GM12878 (cell line): ENCODE measurements at regions not wholly inside any gene's neighbourhood (a gene's known extent, or its start where the extent isn't known, plus 50 kb on each side); places are given as distances from the start of the nearest gene placed in this dataset.

Source experiments
- NFYB ChIP-seq: IDR thresholded peaks from 2 replicates; pipeline ENCODE4 v1.6.1; 2011; ENCODE audit warnings: low read depth, mild to moderate bottlenecking, low read length, improper control_type of control experiment, moderate library complexity; ENCODE audit not compliant: insufficient read depth
- SIN3A ChIP-seq: IDR thresholded peaks from 2 replicates; pipeline ENCODE4 v1.6.1; 2012; ENCODE audit warnings: low read depth, low read length, improper control_type of control experiment
- STAT1 ChIP-seq: fragments of 450-650 bp; conservative IDR thresholded peaks from 2 replicates; pipeline ENCODE4 v1.6.1; 2014; ENCODE audit warnings: antibody characterized with exemption, mild to moderate bottlenecking
- TF ChIP-seq, protein P1 (sequence below): IDR thresholded peaks from 2 replicates; pipeline ENCODE4 v1.6.1; 2012; ENCODE audit warnings: mild to moderate bottlenecking, low read depth, low read length

DNA sequence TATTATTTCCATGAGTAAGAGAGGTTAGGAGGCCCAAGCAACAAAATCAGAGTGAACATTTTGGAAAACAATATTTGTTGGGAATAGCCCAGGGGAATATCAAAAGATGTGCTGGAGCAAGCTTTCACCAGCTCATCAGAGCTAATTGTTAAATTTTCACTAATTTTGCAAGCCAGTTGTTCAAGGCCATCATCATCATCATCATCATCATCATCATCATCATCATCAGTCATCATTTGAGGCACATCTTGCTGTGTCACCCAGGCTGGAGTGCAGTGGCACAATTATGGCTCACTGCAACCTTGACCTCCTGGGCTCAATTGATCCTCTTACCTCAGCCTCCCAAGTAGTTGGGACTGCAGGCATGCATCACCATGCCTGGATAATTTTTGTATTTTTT is 350.5 kb upstream of the MEF2C start:
- TF ChIP-seq SIN3A (no peak), NFYB (no peak), STAT1 (no peak)
- TF ChIP-seq, protein P1, sequence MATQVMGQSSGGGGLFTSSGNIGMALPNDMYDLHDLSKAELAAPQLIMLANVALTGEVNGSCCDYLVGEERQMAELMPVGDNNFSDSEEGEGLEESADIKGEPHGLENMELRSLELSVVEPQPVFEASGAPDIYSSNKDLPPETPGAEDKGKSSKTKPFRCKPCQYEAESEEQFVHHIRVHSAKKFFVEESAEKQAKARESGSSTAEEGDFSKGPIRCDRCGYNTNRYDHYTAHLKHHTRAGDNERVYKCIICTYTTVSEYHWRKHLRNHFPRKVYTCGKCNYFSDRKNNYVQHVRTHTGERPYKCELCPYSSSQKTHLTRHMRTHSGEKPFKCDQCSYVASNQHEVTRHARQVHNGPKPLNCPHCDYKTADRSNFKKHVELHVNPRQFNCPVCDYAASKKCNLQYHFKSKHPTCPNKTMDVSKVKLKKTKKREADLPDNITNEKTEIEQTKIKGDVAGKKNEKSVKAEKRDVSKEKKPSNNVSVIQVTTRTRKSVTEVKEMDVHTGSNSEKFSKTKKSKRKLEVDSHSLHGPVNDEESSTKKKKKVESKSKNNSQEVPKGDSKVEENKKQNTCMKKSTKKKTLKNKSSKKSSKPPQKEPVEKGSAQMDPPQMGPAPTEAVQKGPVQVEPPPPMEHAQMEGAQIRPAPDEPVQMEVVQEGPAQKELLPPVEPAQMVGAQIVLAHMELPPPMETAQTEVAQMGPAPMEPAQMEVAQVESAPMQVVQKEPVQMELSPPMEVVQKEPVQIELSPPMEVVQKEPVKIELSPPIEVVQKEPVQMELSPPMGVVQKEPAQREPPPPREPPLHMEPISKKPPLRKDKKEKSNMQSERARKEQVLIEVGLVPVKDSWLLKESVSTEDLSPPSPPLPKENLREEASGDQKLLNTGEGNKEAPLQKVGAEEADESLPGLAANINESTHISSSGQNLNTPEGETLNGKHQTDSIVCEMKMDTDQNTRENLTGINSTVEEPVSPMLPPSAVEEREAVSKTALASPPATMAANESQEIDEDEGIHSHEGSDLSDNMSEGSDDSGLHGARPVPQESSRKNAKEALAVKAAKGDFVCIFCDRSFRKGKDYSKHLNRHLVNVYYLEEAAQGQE: no peak
